Kidney epithelial cell (primary cell): ENCODE measurements at regions not wholly inside any gene's neighbourhood (a gene's known extent, or its start where the extent isn't known, plus 50 kb on each side); places are given as distances from the start of the nearest gene placed in this dataset.

Source experiments
- DNase-seq: peaks from one replicate; pipeline ENCODE4 v3.0.0-alpha.2; 2010; ENCODE audit warnings: low read depth
- H3K27me3 ChIP-seq: 2 replicates; pipeline ENCODE4 v1.6.0; 2011; ENCODE audit warnings: low read length; ENCODE audit not compliant: control insufficient read depth, insufficient read depth
- H3K36me3 ChIP-seq: 2 replicates; pipeline ENCODE4 v1.5.1; 2011; ENCODE audit warnings: low read length; ENCODE audit not compliant: control insufficient read depth, insufficient read depth
- H3K4me3 ChIP-seq: 2 replicates; pipeline ENCODE4 v1.5.1; 2011; ENCODE audit warnings: low read depth, mild to moderate bottlenecking, control low read depth, low read length
- TF ChIP-seq, protein P1 (sequence below): IDR thresholded peaks from 2 replicates; pipeline ENCODE4 v1.5.1; 2011; ENCODE audit warnings: mild to moderate bottlenecking, moderate library complexity, low read length, control low read depth, inconsistent platforms; ENCODE audit not compliant: insufficient read depth, poor library complexity, severe bottlenecking

DNA sequence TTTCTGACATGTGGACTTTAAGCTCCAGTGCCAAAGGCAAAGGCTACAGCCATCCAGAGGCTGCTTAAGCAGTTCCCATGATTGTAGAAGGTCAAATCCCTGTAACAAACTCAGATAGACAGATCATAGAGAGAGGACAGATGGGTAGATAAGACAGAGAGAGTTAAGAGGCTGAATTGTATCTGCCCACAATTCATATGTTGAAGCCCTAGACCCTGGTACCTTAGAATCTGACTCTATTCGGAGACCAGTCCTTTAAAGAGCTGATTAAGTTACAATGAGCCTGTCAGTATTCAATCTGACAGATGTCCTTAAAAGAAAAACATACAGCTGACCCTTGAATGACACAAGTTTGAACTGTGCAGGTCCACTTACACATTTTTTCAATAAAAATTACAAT is 115.2 kb downstream of the RAP2A start:
- no peak for DNase-seq
- TF ChIP-seq, protein P1, sequence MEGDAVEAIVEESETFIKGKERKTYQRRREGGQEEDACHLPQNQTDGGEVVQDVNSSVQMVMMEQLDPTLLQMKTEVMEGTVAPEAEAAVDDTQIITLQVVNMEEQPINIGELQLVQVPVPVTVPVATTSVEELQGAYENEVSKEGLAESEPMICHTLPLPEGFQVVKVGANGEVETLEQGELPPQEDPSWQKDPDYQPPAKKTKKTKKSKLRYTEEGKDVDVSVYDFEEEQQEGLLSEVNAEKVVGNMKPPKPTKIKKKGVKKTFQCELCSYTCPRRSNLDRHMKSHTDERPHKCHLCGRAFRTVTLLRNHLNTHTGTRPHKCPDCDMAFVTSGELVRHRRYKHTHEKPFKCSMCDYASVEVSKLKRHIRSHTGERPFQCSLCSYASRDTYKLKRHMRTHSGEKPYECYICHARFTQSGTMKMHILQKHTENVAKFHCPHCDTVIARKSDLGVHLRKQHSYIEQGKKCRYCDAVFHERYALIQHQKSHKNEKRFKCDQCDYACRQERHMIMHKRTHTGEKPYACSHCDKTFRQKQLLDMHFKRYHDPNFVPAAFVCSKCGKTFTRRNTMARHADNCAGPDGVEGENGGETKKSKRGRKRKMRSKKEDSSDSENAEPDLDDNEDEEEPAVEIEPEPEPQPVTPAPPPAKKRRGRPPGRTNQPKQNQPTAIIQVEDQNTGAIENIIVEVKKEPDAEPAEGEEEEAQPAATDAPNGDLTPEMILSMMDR = no peak
- Histone ChIP-seq H3K36me3 (no peaks in the 10 kb centered on the region), H3K4me3 (no peak overlapping the region), H3K27me3 (no peaks in the 10 kb centered on the region)

DNA sequence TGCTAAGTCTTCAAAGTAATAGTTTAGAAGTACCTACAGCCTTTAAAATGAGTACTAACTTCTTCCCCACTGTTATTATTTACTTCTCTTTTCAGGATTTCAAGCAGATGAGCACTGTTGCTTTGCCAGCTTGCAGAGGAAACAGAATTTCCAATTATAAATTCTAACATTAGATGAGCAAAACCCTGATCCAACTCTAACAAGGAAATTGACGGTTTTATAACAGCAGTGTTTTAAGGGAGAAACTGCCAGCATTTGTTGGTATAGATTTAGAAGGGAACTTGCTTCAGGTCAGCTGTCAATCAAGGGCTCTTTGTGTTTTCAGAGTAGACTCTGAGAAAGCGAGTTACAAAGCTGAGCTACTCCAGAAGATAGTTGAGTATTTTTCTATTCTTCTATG is 120.5 kb downstream of the RAP2A start:
- TF ChIP-seq, protein P1 = no peak
- no peak for DNase-seq
- no peaks in the 10 kb centered on the region for H3K27me3 ChIP-seq
- H3K4me3 ChIP-seq = no peak overlapping the region
- no peaks in the 10 kb centered on the region for H3K36me3 ChIP-seq

DNA sequence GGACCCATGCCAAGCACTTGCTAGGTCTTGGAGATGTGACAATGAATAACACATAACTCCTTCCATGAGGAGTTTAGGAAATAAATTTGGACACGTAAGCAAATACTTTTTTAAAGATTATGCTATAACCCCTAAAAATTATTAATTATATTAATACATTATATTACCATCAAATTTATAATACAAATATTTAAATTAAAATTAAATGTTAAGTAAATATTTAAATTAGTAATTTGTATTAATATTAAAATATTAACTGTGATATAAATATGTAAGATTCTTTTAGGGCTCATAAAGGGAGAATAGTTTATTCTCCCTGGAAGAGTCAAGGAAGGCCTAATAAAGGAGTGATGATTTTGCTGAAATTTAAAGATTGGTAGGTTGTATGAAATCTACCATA is 121.1 kb downstream of the RAP2A start:
- TF ChIP-seq, protein P1 = no peak
- no peaks in the 10 kb centered on the region for H3K27me3 ChIP-seq
- no peak for DNase-seq
- no peak overlapping the region for H3K4me3 ChIP-seq
- no peaks in the 10 kb centered on the region for H3K36me3 ChIP-seq

DNA sequence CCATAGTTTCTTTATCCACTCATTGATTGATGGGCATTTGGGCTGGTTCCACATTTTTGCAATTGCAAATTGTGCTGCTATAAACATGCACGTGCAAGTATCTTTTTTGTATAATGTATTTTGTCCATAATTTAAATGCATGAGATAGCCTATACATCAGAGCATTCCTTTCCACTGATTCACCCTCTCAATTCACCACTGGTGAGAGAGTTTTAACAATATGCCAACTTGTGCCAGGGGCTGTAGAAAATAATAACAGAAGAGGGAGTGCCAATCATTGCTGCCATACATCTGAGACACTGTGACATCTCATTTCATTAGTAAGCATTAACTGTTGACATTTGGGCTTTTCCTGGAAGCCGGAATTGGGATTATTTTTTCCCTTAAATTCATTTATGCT is 125.1 kb downstream of the RAP2A start:
- TF ChIP-seq, protein P1 = no peak
- no peaks in the 10 kb centered on the region for H3K27me3 ChIP-seq
- no peak for DNase-seq
- H3K36me3 ChIP-seq = no peaks in the 10 kb centered on the region
- H3K4me3 ChIP-seq = no peak overlapping the region

DNA sequence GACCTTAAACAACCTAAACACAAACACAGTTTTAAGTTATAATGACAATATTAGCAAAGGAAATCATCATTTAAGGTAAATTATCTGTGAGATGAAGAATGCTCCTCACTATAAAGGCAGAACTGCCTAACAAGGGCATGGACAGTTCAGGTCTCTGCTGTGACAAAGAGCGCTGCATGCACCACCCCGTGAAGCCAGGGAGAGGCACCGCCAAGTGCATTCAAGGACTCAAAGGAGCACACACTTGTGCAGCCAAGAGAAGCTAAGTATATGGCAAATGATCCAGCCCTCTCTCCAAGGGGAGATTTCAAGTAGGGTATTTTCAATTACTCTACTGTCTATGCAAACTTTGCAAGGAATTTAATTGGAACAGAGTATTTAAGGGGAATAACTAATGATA is 126.0 kb downstream of the RAP2A start:
- Histone ChIP-seq H3K36me3 (no peaks in the 10 kb centered on the region), H3K4me3 (no peak overlapping the region), H3K27me3 (no peaks in the 10 kb centered on the region)
- TF ChIP-seq, protein P1 = no peak
- DNase-seq = no peak

DNA sequence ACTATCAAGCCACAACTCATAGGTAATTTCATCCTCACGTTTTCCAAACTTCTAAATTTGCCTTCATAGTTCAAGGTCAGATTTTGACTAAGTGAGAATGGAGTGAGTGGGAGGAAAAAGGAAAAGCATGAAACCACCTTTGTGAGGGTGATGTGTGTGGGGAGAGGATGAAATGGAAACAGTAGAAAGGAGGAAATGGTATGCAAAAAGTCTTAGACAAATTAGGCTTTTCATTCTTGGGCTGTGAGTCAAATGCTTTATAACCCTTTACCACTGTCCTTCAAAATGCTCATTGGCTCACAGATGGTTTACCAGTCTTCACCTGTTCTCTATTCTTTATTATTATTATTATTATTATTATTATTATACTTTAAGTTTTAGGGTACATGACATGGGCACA is 127.2 kb downstream of the RAP2A start:
- Histone ChIP-seq H3K27me3 (no peaks in the 10 kb centered on the region), H3K4me3 (no peak overlapping the region), H3K36me3 (no peaks in the 10 kb centered on the region)
- DNase-seq = no peak
- TF ChIP-seq, protein P1 = no peak
